ENCODE measurements at regions not wholly inside any gene's neighbourhood (a gene's known extent, or its start where the extent isn't known, plus 50 kb on each side); places are given as distances from the start of the nearest gene placed in this dataset.

GRCh38 chr2:30055548-30055947, 91.3 kb upstream of the YPEL5 start:
- DNase-seq: no peak

DNA sequence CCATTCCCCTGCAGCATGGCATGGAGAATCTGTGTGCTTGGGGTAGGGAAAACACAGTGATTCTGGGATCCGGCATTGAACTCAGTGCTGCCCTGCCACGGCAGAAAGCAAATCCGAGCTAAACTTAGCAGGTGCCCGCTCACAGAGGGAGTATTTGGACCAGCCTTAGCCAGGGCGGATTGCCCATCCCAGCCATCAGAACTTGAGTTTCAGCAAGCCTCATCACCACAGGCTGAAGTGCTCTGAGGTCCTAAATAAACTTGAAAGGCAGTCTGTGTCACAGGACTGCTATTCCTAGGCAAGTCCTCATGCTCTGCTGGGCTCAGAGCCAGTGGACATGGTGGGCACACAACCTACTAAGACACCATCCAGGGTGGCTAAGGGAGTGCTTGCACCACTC, 86.2 kb upstream of the YPEL5 start:
- no peak for DNase-seq

GRCh38 chr2:30068067-30068466, 78.7 kb upstream of the YPEL5 start:
- no peak for DNase-seq

DNA sequence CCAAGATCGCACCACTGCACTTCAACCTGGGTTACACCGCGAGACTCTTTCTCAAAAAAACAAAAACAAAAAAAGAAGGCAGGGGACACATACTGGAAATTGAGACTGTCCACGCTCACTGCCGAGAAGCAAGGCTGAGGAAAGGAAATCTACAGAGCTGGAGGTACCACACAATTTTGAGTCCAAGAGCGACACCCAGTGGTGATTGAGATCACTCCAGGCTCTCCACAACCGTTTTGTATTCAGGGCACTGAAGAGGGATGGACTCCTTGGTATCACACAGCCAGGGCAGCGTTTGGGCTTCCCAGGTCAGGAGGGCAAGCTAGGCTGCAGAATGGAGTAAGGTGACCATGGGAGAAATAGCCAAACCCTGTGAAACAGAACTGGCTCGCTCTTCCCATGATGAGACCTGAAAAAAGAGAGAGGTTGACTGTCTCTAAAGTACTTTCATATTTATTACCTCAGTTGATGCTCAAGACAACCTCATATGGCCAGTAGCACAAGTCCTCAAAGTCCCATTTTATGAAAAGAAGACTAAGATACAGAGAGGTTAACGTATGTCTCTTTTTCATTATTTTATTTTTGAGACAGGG, 74.5 kb upstream of the YPEL5 start:
- DNase-seq: peak; percentile 64

- no peak for DNase-seq
These were observed 73.3 kb upstream of the YPEL5 start for GRCh38 chr2:30073523-30073922.

DNA sequence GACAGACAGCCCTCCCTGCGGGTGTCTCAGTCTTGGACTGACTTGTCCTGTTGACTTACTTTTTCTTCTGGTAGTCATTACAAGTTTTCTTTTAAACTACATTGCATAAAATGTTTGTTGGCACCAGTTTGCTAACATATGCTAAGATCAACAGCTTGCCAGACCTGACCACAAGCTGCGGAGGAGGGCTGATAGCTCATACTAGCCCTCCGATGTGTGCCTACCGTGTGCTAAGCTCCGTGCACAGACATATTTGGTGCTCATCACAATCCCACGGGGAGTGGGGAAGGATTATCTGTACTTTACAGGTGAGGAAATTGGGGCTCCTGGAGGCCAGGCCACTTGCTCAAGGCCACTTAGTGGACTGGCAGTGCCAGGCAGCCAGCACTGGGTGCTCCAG, 72.8 kb upstream of the YPEL5 start:
- no peak for DNase-seq

DNA sequence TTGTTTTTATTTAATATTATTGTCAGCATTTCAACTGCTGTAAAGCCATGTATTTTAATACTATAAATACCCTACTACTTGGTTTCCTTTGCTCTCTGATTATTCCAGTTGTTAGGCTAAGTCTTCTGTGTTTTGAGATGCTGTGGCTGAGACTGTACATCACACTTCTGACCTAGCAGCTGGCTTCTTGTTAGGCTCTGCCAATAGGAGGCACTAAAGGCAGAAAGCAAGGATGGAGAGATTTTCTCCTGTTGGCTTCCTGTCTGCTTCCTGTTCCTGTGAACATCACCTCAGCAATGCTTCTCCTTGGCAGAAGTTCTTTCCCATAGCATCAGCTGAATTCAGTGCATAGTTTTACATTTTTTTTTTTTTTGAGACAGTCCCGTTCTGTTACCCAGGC, 68.3 kb upstream of the YPEL5 start:
- no peak for DNase-seq

- DNase-seq: no peak
These were observed 61.9 kb upstream of the YPEL5 start for GRCh38 chr2:30084915-30085314.

DNA sequence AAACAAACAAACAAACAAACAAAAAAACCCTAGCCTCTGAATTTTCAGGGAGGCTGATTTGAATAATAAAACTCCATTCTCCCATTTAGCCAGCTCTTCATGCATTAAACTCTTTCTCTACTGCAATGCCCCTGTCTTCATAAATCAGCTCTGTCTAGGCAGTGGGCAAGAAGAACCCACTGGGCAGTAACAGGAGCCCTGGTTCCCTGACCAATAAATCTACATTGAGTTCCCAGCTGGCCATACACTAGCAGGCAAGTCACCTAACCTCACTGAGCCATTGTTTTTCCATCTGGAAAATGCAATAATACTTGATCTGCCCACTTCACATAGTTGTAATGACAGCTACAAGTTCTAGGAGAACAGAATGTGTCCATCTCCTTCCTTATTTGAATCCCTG, 57.6 kb upstream of the YPEL5 start:
- no peak for DNase-seq

DNA sequence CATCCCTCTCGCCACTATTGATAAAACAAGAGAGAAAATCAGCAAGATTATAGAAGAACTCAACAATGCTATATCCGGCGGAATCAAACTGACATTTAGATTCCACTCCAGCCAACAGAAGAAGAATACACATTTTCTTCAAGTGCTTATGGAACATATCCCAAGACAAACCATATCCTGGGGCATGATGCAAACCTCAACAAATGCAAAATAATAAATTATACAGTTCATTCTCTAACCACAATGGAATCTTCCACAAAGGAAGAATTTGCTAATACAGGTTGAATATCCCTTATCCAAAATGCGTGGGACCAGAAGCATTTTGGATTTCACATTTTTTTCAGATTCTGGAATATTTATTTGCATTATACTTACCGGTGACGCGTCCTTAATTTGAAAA, 51.4 kb upstream of the YPEL5 start:
- no peak for DNase-seq

DNA sequence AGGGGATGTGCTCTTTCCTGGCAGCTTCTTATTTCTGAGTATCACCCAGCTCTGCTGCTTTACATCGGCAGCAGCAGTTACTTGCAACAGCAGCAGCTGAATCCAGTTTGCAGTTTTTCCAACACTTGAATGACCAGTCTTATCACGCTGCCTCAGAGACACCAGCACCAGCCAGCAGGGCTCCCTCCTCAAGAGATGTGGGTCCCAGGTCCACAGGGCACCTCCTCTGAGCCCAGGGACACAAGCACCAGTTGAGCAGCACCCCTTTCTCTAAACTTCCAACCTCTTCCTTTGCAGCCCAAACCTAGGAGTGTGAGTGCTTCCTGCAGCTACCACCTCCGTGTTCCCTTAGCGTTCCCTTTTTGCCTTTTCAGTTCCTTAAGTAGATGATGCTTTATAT, 50.4 kb upstream of the YPEL5 start:
- DNase-seq: no peak
